UCSD-AML1 (cell line): ENCODE measurements at regions not wholly inside any gene's neighbourhood (a gene's known extent, or its start where the extent isn't known, plus 50 kb on each side); places are given as distances from the start of the nearest gene placed in this dataset.
A peak's percentile ranks its signal among the peaks of the same experiment; 100 is the strongest.

Experiments
- DNase-seq: peaks from one replicate; lab custom pipeline; 2025; ENCODE audit not compliant: unreplicated experiment; lab: John Stamatoyannopoulos, UW

DNA sequence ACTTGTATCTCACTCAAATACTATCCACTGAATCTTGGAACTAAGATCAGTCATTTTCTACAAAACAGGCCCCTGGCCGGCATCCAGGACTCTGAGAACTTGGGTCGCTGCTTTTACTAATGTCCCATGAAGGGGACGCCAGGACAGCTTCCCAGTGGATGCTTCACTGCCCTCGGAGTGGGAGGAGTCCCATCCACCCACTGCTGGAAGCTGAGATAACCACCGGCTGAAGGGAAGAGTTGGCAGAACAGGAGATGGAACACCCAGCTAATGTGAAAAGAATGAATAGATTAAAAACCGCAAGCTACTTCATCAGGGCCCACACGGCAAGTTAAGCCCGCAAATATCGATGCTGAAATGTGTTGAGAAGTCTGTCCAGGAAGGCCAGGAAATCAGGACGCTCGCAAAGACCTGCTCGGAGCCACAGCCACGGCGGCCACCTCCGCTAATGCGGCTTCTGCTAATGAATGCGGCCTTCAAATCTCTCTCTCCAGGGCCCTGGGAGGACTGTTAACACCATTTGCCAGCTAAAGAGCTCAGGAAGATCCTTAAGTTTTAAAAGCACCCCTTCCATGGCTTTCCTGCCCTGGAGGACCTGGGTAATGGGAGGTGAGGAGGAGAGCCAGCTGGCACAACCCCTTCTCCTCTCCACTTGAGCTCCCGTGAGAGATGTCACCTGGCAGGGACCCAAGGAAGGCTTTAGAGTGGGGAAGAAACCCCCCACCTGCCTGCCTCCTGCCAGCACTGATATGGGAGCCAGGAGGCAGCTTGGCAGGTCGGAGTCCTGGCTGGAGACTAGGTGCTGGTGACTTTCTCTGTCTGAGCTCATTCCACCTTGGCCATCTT lies 226.6 kb upstream of the RPL38 start:
- no peak for DNase-seq

DNA sequence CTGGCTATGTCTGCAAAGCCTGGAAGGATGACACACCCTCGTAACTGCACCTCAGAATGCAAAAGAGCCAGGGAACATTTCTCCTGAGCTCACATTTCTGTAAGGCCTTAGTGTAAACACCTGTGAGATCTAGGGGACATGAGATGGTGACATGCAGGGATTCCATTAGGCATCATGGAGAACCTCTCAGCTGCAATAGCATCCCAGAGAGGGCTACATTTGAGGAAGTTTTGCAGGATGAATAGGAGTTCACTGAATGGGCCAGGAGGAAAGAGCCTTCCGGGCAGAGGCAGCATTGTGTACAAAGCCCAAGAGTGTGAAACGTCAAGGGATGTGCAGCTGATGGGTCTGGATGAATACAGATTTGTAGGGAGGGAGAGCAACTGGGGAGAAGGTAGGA lies 223.0 kb upstream of the RPL38 start:
- DNase-seq = no peak

DNA sequence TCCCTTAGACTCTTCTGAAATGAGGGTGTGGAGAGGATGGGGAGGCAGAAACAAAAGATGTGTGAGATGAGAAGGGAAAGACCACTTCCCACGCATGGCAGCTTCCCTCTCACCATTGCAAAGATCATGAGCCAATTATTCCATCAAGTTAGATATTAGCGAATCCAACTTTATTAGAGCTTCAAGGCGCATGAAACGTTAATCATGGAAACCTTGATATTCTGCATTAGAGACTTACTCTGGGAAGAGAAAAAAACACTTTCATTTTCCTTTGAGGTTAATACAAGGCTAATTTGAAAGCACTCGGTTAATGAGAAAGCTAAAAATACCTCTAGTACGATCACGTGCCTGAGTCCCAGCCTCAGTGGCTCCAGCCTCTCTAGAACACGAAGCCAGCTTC lies 220.6 kb upstream of the RPL38 start:
- no peak for DNase-seq

DNA sequence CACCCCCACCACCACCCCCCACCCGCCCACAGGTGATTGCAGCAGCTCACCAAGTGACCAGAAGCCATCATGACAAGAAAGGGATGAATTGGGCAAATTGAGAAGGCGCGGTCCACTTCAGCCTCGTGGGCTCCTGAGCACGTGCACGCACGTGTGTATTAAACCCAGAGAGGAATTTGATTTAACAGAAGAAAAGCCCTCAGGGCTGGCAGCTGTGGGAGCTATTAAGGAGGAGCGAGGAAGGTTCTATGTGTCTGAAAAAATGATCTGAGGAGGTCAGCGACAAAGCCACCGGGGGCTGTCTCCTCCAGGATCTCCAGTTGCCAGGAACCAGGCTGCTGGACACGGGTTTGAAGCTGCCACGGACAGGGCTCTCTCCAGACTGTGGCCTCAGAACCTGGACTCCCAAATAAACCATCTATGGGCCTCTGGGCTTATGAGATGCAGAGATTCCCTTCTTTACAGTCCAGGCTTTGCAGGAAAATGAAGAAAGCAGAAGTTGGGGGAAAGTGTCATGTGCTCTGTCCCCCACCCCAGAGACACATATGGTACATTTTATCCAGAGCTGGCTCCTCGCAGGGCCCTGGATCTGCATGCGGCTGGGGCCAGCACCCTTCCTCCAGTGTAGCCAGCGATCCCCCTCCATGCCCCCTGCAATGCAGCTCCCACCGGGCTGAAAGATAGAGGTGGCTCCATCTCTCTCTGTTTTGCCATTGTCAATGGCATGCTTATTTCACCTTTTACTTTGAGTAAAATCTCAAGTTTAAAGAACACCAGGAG lies 219.7 kb upstream of the RPL38 start:
- DNase-seq = no peak

DNA sequence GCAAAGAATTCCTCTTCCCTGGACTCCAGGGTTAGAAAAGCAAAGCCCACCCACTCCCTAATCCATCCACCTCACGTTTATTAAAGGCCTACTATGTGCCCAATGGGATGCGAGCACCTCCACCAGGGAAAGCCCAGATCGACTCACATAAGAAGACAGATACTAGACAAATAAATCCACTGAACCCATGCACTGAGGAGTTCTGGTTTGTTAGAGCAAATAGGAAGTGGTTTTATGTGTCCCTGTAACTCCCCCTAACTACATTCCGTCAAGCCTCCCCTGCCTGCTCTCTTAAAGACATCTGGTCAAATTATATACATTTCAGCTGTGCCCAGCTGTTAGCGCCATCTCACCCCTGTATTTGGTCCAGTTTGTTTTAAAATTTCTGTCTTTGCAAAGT lies 218.5 kb upstream of the RPL38 start:
- DNase-seq = no peak

DNA sequence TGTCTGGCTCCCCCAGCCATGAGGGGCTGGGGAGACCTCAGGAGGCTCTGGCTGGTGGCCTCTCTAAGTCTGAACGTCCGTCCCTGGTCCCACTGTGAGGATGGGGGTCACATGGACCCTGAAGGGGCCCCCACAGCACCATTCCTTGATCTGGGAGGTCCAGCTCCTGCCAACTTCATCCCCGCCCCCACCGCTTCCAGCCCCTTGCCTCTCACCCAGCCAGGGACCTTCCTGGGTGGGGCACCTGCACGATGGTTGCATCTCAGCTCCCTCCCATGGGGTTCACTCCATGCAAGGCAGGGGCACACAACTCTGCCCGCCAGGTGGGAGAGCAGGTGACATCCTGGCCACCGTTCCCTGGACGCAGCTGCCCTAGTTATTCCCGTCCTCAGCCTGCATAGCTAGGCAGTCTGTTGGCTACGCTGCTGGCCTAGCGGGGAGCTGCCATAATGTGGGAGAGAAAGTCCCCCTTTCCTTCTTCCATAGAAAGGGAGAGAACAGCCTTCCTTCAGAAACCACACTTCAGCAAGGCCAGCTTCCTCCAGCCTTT lies 217.9 kb upstream of the RPL38 start:
- DNase-seq = no peak

DNA sequence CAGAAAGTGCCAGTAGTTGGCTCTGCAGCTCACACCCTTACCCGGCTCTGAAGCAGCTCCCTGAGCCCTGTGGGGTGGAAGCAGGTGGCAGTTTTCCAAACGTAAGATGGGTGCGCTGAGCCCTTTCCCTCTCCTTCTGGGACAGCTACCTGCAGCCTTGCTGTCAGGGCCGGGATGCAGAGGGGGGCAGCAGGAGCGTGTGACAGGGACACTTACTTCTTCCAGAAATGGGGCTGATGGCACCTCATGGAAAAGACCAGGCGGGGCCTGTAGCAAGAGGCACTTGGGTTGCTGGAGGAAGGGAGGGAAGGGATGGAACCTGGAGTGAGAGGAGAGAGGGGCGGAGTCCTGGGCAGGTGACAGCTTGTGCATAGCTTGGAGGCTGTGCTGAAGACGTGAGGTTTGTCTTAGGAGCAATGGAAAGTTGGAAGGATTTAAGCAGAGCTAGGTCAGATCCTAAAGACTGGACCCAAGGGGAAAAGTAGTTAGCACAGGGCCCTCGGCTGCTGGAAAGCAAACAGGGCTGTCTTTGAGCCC lies 216.8 kb upstream of the RPL38 start:
- no peak for DNase-seq

DNA sequence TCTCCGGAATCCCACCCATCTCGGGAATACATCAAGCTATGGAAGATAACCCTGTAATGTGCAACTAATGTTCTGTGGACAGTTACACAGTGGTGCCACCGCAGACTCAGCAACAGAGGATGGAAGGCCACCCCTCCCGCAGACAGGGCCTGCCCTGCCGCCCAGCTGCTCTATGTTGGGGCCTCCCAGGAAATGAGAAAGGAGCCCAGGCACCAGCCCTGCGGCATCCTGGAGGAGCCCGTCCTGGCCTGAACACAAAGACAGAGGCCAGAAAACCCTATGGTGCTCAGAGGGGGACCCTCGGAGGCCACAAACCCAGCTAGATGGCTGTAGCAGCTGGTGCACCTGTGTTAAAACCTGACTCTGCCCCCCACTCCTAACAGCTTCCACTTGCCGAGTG lies 216.1 kb upstream of the RPL38 start:
- DNase-seq = no peak

DNA sequence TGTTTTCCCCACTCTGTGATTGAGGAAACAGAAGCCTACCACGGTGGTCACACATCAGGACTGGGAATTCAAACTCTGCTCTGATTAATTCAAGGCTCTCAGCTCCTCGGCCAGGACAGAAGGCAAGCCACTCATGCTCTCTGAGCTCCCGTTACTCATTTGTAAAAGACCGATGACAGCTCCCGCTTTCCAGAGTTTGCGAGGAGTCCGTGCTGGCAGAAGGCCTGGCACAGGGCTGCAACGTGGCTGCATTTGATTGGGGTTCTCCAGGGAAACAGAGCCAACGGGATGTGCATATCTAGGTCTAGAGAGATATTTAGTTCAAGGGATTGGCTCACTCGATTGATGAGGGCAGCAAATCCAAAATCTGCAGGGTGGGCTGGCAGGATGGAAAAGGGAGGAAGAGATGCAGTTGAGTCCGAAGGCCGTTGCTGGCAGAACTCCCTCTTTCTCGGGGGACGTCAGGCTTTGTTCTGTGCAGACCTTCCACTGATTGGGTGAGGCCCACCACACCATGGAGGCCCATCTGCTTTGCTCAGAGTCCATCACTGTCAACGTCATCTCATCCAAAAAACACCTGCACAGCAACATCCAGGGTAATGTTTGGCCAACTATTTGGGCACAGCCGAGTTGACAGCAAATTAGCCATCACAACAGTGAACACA lies 215.5 kb upstream of the RPL38 start:
- DNase-seq = no peak

DNA sequence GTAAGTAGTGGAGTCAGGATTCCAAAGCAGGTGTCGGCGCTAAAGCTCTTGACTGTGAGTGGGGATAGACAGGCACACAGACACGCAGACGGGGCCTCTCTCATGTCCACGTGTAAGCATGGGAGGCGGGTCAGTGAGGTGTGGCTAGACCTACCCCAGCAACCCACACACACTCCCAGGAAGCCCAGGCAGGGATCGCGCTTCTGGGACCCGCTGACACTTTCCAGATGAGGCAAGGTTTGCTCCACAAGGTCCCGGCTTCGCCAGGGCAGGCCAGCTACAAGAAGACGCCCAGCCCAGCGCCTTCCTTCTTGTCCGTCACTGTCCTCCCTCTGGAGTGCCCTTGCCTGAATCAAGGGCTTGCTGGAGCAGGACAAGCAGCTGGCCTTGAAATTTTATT lies 213.8 kb upstream of the RPL38 start:
- no peak for DNase-seq

DNA sequence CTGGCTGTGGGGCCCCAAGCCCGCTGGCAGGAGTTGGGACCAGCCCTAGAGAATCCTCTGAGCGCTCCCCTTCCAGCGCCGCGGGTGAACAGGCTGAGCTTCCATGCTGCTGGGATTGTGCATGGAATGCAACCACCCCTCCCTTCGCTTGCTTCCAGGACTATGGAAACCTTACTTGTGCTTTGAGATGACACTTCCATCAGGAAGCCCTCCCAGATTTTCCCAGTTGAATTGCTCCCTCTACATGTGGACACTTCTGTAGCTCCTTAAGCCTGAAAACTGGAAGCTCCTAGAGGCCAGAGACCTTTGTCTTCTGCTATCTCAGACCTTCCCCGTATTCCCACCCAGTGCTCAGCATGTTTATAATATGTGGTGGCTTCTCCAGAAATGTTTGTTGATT lies 213.2 kb upstream of the RPL38 start:
- DNase-seq = no peak

DNA sequence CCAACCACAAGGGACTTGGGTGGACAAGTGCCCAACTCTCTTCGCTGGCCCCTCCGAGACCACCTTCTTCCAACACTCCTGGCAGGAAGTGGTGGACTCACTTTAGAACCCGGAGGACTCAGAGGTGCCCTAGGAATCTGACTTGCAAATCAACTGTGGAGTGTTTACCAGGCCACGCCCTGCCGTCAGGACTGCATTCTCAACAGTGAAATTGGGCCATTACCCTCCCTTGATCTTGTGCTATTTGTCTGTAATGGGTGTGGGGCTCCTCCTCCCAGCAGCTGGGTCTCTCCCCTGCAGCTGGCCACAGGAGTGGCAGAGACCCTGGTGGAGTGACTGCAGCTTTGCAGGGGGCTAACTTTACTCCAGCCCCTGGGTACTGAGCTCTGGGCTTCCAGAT lies 212.2 kb upstream of the RPL38 start:
- no peak for DNase-seq

DNA sequence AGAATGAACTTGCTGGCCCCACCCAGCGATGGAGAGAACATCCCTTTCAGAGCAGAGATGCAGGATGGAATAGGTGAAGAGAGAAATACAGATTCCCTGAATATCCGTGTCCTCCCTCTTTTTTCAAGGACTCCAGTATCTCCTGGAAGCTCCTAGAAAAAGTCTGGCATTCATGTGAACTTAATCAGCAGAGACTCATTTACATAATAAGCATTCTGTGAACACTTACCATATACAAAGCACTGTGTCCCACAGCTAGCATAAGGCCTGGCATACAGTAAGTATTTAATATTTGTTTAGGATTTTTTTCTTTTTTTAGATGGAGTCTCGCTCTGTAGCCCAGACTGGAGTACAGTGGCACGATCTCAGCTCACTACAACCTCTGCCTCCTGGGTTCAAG lies 208.5 kb upstream of the RPL38 start:
- no peak for DNase-seq

DNA sequence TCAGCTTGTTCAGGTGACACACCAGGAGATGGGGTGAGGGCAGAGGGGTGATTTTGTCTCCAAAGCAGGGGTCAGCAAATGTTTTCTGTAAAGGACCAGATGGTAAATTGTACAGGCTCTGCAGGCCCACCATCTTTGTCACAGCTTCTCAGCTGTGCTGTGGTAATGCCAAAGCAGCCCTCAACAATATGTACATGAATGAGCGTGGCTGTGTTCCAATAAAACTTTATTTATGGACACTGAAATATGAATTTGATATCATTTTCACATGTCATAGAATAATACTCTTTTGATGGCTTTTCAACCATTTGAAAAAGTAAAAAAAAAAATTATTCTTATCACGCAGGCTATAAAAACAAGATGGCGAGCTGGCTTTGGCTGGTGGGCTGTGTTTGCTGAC lies 206.4 kb upstream of the RPL38 start:
- DNase-seq = no peak

DNA sequence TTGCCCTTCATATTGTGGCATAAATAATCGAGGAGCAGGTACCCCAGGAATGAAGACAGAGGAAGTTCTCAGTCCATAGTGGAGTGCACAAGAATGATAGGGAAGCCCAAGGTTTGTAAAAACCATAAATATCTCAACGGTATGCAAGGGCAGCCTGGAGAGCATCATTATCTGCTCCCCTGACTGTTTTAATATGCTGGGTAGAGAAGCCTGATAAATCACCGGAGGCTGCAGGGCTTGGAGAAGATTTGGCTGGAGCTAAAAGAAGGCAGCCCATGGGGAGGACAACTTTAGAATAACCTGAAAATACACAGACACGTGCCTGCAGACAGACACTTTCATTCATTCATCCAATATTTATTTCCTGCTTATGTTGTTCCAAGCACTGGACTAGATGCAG lies 205.2 kb upstream of the RPL38 start:
- no peak for DNase-seq

DNA sequence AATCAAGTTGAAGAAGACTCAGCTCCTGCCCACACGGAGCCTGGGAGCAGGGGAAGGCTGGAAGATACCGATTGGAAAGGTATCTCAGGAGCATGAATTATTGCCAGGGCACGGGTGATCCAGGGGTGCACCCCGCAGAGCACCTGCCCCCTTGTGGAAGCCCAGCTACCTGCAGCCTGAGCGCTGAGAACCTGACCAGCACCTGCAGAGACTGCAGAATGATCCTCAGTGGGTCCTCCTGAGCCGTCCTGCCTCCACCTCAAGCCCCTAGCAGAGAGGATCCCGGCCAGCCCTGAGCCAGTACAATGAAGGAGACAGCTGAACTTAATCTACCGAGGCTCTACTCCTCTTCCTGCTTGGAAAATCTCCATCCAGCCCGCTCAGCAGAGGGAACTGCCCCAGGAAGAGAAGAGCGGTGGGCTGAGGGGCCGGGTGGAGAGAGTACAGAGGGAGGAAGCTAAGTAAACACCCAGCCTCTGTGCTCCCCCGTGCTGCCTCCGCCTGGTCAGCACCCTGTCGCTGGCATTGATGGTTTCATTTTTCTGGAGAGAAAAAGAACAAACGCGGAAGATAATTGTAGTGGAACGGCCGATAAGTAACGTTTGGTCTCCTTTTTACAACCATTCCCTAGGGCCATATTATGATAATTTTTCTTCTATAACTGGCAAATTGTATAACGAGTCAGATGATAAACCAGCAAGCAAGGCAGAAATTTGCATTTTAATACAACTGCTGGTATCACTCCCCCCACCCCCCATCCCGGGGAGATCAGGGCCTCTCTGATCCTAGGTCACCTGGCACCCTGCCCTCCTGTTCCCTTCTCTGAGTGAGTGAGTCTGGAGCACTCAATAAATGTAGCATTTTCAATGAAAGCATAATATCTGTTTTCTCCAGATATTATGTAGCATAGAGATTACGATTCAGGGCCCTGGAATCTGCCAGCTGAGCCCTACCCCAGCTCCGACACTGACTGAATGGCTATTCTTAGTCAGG lies 204.5 kb upstream of the RPL38 start:
- DNase-seq = peak; percentile 44

DNA sequence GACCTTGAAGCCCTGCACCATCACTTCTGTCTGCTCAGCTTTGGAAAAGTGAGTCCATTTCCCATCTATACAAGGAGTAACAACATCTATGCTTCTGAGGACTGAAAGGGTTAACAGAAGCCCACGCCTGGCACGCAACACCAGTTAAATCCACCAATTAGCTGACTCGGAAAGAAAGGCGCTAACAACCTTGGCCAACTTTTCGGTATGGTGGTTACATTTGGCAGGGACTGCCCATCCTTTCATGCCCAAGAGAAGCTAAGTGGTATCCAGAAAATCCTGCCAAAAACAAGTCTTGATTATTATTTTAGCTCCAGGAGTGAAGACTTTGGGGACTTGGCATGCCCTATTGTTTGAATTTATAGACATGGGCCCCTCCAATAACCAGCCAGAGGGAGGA lies 202.3 kb upstream of the RPL38 start:
- DNase-seq = no peak

DNA sequence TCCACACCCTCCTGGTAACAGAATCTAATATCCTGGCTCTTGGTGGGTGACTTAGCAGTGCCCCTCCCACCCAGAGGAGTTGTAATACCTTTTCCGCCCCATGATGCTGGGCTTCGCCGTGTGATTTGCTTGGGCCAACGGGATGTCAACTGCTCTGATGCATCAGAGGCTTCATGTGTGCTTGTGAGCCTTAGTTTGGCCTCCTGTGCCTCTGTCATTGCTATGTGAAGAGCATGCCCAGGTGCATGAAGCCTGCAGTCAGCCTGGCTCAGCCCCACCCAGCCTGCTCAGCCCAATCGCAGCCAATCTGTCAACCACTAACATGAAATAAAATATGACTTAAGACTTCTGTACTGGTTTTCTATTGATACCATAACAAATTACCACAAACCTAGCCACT lies 201.2 kb upstream of the RPL38 start:
- no peak for DNase-seq

DNA sequence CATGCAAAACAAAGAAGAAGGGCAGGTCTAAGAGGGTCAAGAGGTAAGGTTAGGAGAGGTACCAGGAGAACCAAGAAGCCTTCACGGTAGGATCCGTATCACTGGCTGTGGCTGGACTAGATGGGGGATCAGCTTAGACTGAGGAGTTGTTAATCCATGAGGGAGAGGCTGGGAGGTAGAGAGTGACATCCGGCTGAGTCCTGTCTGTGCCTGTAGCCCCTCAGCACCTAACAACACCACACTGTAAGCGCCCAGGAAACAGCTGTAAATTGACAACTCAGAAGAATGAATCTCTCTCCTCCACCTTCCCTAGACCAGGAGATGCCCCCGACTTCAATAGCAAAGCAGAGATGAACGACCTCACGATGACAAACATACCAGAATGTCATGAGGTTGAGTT lies 199.4 kb upstream of the RPL38 start:
- DNase-seq = no peak

DNA sequence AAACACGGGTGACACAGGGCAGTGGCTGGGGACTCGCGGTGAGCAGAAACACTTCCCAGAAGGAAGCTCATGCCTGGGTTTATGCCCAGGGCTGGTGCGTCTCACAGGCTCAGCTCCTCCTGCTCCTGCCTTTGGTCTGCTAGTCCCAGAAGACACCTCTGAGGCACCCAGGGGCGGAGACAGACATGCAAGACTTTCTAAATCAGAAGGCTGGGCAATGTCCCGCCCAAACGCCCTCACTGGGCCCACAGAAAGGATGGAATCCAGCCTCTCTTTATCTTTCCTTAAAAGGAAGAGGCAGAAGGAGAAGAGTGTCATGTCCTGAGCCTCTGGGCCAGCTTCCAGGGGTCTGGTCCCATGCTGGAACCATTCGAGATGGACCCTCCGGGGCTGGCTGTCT lies 197.7 kb upstream of the RPL38 start:
- no peak for DNase-seq
